Heart left ventricle (tissue), 13 donors: ENCODE measurements at regions not wholly inside any gene's neighbourhood (a gene's known extent, or its start where the extent isn't known, plus 50 kb on each side); places are given as distances from the start of the nearest gene placed in this dataset.

Experiments used
- CTCF ChIP-seq, 12 donors: fragments of 200-600 bp; sonication (generic) in 4 of 12; IDR thresholded peaks; one replicate each; pipeline versions ENCODE4 v1.5.0 to v1.8.0; 2018 to 2022; ENCODE audit warnings: antibody characterized with exemption in 12 of 12, mild to moderate bottlenecking in 5 of 12
- POLR2A ChIP-seq, 2 donors: fragments of 450-650 bp; IDR thresholded peaks; one replicate each; pipeline ENCODE4 v1.6.1; 2017; ENCODE audit warnings: antibody characterized with exemption in 2 of 2, mild to moderate bottlenecking in 2 of 2, moderate library complexity in 2 of 2
- donor health status: ischemic (EF 13 %, LVEDD 7.1; RV severe dilation, severe dysfunction).
- donor health status: DM: no; HTN: yes; CAD: no.
- donor health status: DM: no; HTN: no; CAD: no.
- donor health status: ischemic (EF 25% LVEDD 6.9; RV normal size, moderate dysfunction).
- donor health status: ischemic (EF 25% LVEDD 5.7; RV mildly dilated, moderate dysfunction).
- donor health status: ischemic (EF 35%, LVEDD 5.7; RV mildly dilated, moderate dysfunction).
- donor health status: nonischemic (EF 11% LVEDD 7.7; RV severe dilation, severe dysfunction).
- donor health status: DM: yes; HTN: yes; CAD: no.
- donor health status: PGD.
- donor health status: ischemic (EF 29% LVEDD 5.4; RV normal size, mild dysfunction).
- donor health status: nonischemic (EF 23%, LVEDD 6.1; RV moderate dilation, normal function).

GRCh38 chr1:113340038-113340437 is 50.3 kb upstream of the MAGI3 start:
- TF ChIP-seq POLR2A (IDR thresholded peaks at IDR 0.05) (no peak), CTCF (IDR thresholded peaks at IDR 0.05) (no peak)
